Panc1 (cell line): ENCODE measurements at regions not wholly inside any gene's neighbourhood (a gene's known extent, or its start where the extent isn't known, plus 50 kb on each side); places are given as distances from the start of the nearest gene placed in this dataset.

Experiments used
- ATAC-seq: fragments of 200-7000 bp; cut with Tn5 transposase; 2 replicates; pipeline ENCODE4 v1.9.1; 2020; ENCODE audit warnings: mild to moderate bottlenecking, moderate library complexity
- BruUV-seq: library from RNA; stranded (reverse); fragments of 400-500 nt; replicated peaks from 2 replicates; lab custom pipeline; 2021; lab: Mats Ljungman, UMichigan
- CTCF ChIA-PET: fragments of 300-600 bp; sonication (Branson Sonifier 250); formaldehyde crosslinking; loops from one replicate; lab custom pipeline; 2022; ENCODE audit warnings: antibody characterized with exemption; lab: Charles Lee
- POLR2A ChIA-PET: fragments of 300-600 bp; sonication (Branson Sonifier 250); formaldehyde crosslinking; loops from one replicate; lab custom pipeline; 2022; ENCODE audit warnings: antibody characterized with exemption; lab: Charles Lee
- DNase-seq: peaks from one replicate; pipeline ENCODE4 v3.0.0-alpha.2; 2010; ENCODE audit warnings: low read depth, low spot score
- H3K27ac ChIP-seq: 2 replicates; pipeline ENCODE4 v1.5.1; 2011; ENCODE audit warnings: mild to moderate bottlenecking, low read length, inconsistent platforms
- H3K27me3 ChIP-seq: fragments of 200-500 bp; sonication (Bioruptor generic); 2 replicates; pipeline ENCODE4 v1.6.0; 2014; ENCODE audit warnings: low read length, inconsistent platforms; ENCODE audit not compliant: control insufficient read depth, insufficient read depth
- H3K36me3 ChIP-seq: fragments of 200-500 bp; sonication (Bioruptor generic); 2 replicates; pipeline ENCODE4 v1.5.1; 2014; ENCODE audit warnings: inconsistent platforms, mild to moderate bottlenecking, low read length, moderate library complexity; ENCODE audit not compliant: control insufficient read depth, insufficient read depth
- H3K4me1 ChIP-seq: 2 replicates; pipeline ENCODE4 v1.5.1; 2011; ENCODE audit warnings: inconsistent platforms, mild to moderate bottlenecking, low read length, moderate library complexity; ENCODE audit not compliant: control insufficient read depth, insufficient read depth
- H3K4me3 ChIP-seq, 2 experiments: 2 replicates each; pipeline ENCODE4 v1.5.1; 2011 to 2012; ENCODE audit warnings: low read depth in 2 of 2, low read length in 2 of 2, mild to moderate bottlenecking in 2 of 2, inconsistent platforms in 1 of 2, moderate library complexity in 1 of 2
- H3K9me3 ChIP-seq: fragments of 200-500 bp; sonication (Bioruptor generic); 2 replicates; pipeline ENCODE4 v1.5.1; 2014; ENCODE audit warnings: low read depth, mild to moderate bottlenecking, inconsistent platforms, low read length, moderate library complexity; ENCODE audit not compliant: control insufficient read depth, insufficient read depth
- CTCF ChIP-seq: fragments of 450-650 bp; IDR thresholded peaks from 2 replicates; pipeline ENCODE4 v1.5.1; 2017; ENCODE audit warnings: mild to moderate bottlenecking
- POLR2AphosphoS5 ChIP-seq: IDR thresholded peaks from 2 replicates; pipeline ENCODE4 v1.6.1; 2012; ENCODE audit warnings: mild to moderate bottlenecking, low read depth, low read length, moderate library complexity
- REST ChIP-seq, 2 experiments: IDR thresholded peaks; 2 replicates each; pipeline ENCODE4 v1.6.1; 2011 to 2012; ENCODE audit warnings: low read depth in 2 of 2, control low read depth in 1 of 2, low read length in 1 of 2, mild to moderate bottlenecking in 1 of 2, moderate library complexity in 1 of 2; ENCODE audit not compliant: insufficient read depth in 1 of 2
- SIN3A ChIP-seq: IDR thresholded peaks from 2 replicates; pipeline ENCODE4 v1.6.1; 2012; ENCODE audit warnings: low read depth, mild to moderate bottlenecking, low read length, moderate library complexity, borderline replicate concordance; ENCODE audit not compliant: insufficient read depth
- TCF7L2 ChIP-seq: IDR thresholded peaks from 2 replicates; pipeline ENCODE4 v1.6.1; 2011; ENCODE audit warnings: mild to moderate bottlenecking, low read depth, low read length, inconsistent platforms
- in situ Hi-C: cut with HindIII; loops from 2 replicates; pipeline ENCODE4 v1.10.0; 2016; ENCODE audit warnings: low sequenced_read_pairs, low pct_unique_long_range_greater_than_20kb
- intact Hi-C: fragments of 100-400 bp; cut with micrococcal nuclease; formaldehyde crosslinking; loops from one replicate; pipeline ENCODE4 v1.10.0; 2022; ENCODE audit not compliant: unreplicated experiment

- Histone ChIP-seq H3K27me3 (peaks cover 3% of the 10 kb centered on the region; the same call in 1 of the 2 replicates), H3K4me1 (no peaks in the 10 kb centered on the region), H3K4me3 (no peak overlapping the region), H3K9me3 (no peaks in the 10 kb centered on the region), H3K27ac (no peak overlapping the region), H3K36me3 (no peaks in the 10 kb centered on the region)
- POLR2A ChIA-PET: no interaction called here
- BruUV-seq: no TSS peak
- in situ Hi-C loops: no loop called here
- ATAC-seq: no peak
- intact Hi-C loops: no loop called here
- CTCF ChIA-PET: no interaction called here
- TF ChIP-seq TCF7L2 (no peak), REST (IDR thresholded peaks at IDR 0.05; ENCODE audit: insufficient read depth in 1 of 2, low read depth in 2 of 2, low read length in 1 of 2) (no peak), SIN3A (no peak), CTCF (no peak), POLR2AphosphoS5 (no peak)
- no peak for DNase-seq
These were observed 223.4 kb downstream of the ICE1 start for GRCh38 chr5:5645891-5646290.

GRCh38 chr5:5645198-5645597 is 222.7 kb downstream of the ICE1 start:
- TF ChIP-seq REST (IDR thresholded peaks at IDR 0.05; ENCODE audit: insufficient read depth in 1 of 2, low read depth in 2 of 2, low read length in 1 of 2) (no peak), POLR2AphosphoS5 (no peak), TCF7L2 (no peak), CTCF (no peak), SIN3A (no peak)
- Histone ChIP-seq H3K27ac (no peak overlapping the region), H3K4me3 (no peak overlapping the region), H3K36me3 (no peaks in the 10 kb centered on the region), H3K9me3 (no peaks in the 10 kb centered on the region), H3K4me1 (no peaks in the 10 kb centered on the region), H3K27me3 (peaks cover 3% of the 10 kb centered on the region; the same call in 1 of the 2 replicates)
- DNase-seq (no peak), ATAC-seq (no peak)
- BruUV-seq: no TSS peak
- ChIA-PET POLR2A (no interaction called here), CTCF (no interaction called here)
- in situ Hi-C loops: no loop called here
- intact Hi-C loops: no loop called here
